GM18868 (cell line): ENCODE measurements at regions not wholly inside any gene's neighbourhood (a gene's known extent, or its start where the extent isn't known, plus 50 kb on each side); places are given as distances from the start of the nearest gene placed in this dataset.

Source experiments
- ATAC-seq: cut with Tn5 transposase; IDR thresholded peaks from one replicate; pipeline ENCODE4 v1.9.1; 2021; ENCODE audit warnings: mild to moderate bottlenecking, moderate library complexity; ENCODE audit not compliant: unreplicated experiment

GRCh38 chr2:204353823-204354222, 191.5 kb upstream of the PARD3B start:
- no peak for ATAC-seq

GRCh38 chr2:204354442-204354856, 190.8 kb upstream of the PARD3B start:
- ATAC-seq = no peak

GRCh38 chr2:204355688-204356087, 189.6 kb upstream of the PARD3B start:
- no peak for ATAC-seq

- no peak for ATAC-seq
Measured at GRCh38 chr2:204356151-204356641, 189.1 kb upstream of the PARD3B start.

- ATAC-seq = no peak
Measured at GRCh38 chr2:204357286-204357685, 188.0 kb upstream of the PARD3B start.

GRCh38 chr2:204359076-204359475, 186.2 kb upstream of the PARD3B start:
- ATAC-seq = no peak

GRCh38 chr2:204360218-204361007, 184.9 kb upstream of the PARD3B start:
- ATAC-seq = no peak

- no peak for ATAC-seq
Measured at GRCh38 chr2:204361738-204362137, 183.5 kb upstream of the PARD3B start.

GRCh38 chr2:204362581-204362980, 182.7 kb upstream of the PARD3B start:
- no peak for ATAC-seq

GRCh38 chr2:204363513-204363912, 181.8 kb upstream of the PARD3B start:
- ATAC-seq = no peak

GRCh38 chr2:204364860-204365535, 180.3 kb upstream of the PARD3B start:
- ATAC-seq = no peak

GRCh38 chr2:204365811-204366210, 179.5 kb upstream of the PARD3B start:
- no peak for ATAC-seq

GRCh38 chr2:204367466-204367865, 177.8 kb upstream of the PARD3B start:
- ATAC-seq = no peak

GRCh38 chr2:204370172-204370718, 175.0 kb upstream of the PARD3B start:
- ATAC-seq = no peak

GRCh38 chr2:204373942-204374341, 171.3 kb upstream of the PARD3B start:
- no peak for ATAC-seq

- no peak for ATAC-seq
Measured at GRCh38 chr2:204380141-204380881, 165.0 kb upstream of the PARD3B start.

GRCh38 chr2:204386668-204387067, 158.6 kb upstream of the PARD3B start:
- no peak for ATAC-seq

GRCh38 chr2:204389120-204389519, 156.2 kb upstream of the PARD3B start:
- no peak for ATAC-seq

GRCh38 chr2:204389856-204390255, 155.4 kb upstream of the PARD3B start:
- ATAC-seq = no peak

GRCh38 chr2:204395539-204395938, 149.7 kb upstream of the PARD3B start:
- no peak for ATAC-seq

- ATAC-seq = no peak
Measured at GRCh38 chr2:204401114-204401513, 144.2 kb upstream of the PARD3B start.
